Karpas-422 (cell line): ENCODE measurements at regions not wholly inside any gene's neighbourhood (a gene's known extent, or its start where the extent isn't known, plus 50 kb on each side); places are given as distances from the start of the nearest gene placed in this dataset.
"Not testable (repeated sequence)": the region's sequence is repeated elsewhere in the genome, so short reads cannot be mapped to it uniquely, and the experiment has no call there.

ENCODE experiments used
- DNase-seq: peaks from one replicate; pipeline ENCODE4 v3.0.0-alpha.2; 2015
- H2AFZ ChIP-seq: fragments of 200-600 bp; sonication (generic); 2 replicates; pipeline ENCODE4 v1.6.1; 2014; ENCODE audit warnings: antibody characterized with exemption, low read length, mixed read lengths
- H3K27ac ChIP-seq: fragments of 200-600 bp; sonication (generic); 2 replicates; pipeline ENCODE4 v1.5.1; 2014; ENCODE audit warnings: mild to moderate bottlenecking, low read length, moderate library complexity
- H3K27me3 ChIP-seq: fragments of 200-600 bp; sonication (generic); 2 replicates; pipeline ENCODE4 v1.6.1; 2014; ENCODE audit warnings: low read length, mixed read lengths
- H3K36me3 ChIP-seq: fragments of 200-600 bp; sonication (generic); 2 replicates; pipeline ENCODE4 v1.6.1; 2014; ENCODE audit warnings: low read length, mixed read lengths; ENCODE audit not compliant: insufficient read depth
- H3K4me1 ChIP-seq: fragments of 200-600 bp; sonication (generic); 2 replicates; pipeline ENCODE4 v1.6.1; 2014; ENCODE audit warnings: mild to moderate bottlenecking, low read length, mixed read lengths
- H3K4me2 ChIP-seq: fragments of 200-600 bp; sonication (generic); 2 replicates; pipeline ENCODE4 v1.6.1; 2014; ENCODE audit warnings: low read length, low read depth, mild to moderate bottlenecking; ENCODE audit not compliant: poor library complexity, severe bottlenecking
- H3K4me3 ChIP-seq: fragments of 200-600 bp; sonication (generic); 2 replicates; pipeline ENCODE4 v1.5.1; 2014; ENCODE audit warnings: mild to moderate bottlenecking, antibody characterized with exemption, low read length, mixed read lengths
- H3K79me2 ChIP-seq: fragments of 200-600 bp; sonication (generic); 2 replicates; pipeline ENCODE4 v1.6.1; 2014; ENCODE audit warnings: mild to moderate bottlenecking, low read length, mixed read lengths
- H3K9ac ChIP-seq: fragments of 200-600 bp; sonication (generic); 2 replicates; pipeline ENCODE4 v1.6.0; 2014; ENCODE audit warnings: low read length
- H3K9me2 ChIP-seq: fragments of 200-600 bp; sonication (generic), shearing (Covaris generic); replicated peaks from 2 replicates; pipeline ENCODE4 v1.6.0; 2014; ENCODE audit warnings: mild to moderate bottlenecking, low read length, moderate library complexity; ENCODE audit not compliant: insufficient read depth
- H3K9me3 ChIP-seq: fragments of 300-700, 200-600 bp; sonication (generic); 2 replicates; pipeline ENCODE4 v1.6.1; 2014; ENCODE audit warnings: low read length, mixed read lengths
- H4K20me1 ChIP-seq: fragments of 200-600 bp; sonication (generic); 2 replicates; pipeline ENCODE4 v1.6.1; 2014; ENCODE audit warnings: mild to moderate bottlenecking, antibody characterized with exemption, low read length, low read depth; ENCODE audit not compliant: insufficient read depth

DNA sequence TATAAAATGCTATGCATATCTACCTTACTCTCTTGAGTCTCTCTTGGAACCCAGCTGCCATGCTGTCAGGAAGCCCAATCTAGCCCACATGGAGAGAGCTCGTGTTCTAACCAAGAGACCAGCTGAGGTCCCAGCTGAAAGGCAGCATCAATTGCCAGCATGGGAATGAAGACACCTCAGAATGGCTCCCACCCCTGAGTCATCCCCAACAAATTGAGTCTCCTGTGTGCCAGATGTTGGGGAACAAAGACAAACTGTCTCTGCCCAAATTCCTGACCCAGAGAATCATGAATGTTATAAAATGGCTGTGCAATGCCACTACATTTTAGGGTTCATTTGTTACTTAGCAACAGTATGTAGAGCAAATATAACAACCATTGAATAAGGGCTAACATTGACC, 105.2 kb upstream of the STX18 start:
- Histone ChIP-seq H3K79me2 (no peaks in the 10 kb centered on the region), H3K9me3 (no peaks in the 10 kb centered on the region), H3K27me3 (no peaks in the 10 kb centered on the region), H3K27ac (no peak overlapping the region), H3K36me3 (no peaks in the 10 kb centered on the region), H2AFZ (no peak overlapping the region), H4K20me1 (no peaks in the 10 kb centered on the region), H3K4me3 (no peak overlapping the region), H3K4me2 (no peak overlapping the region), H3K9ac (no peak overlapping the region), H3K4me1 (no peaks in the 10 kb centered on the region), H3K9me2 (no peaks in the 10 kb centered on the region)
- no peak for DNase-seq

DNA sequence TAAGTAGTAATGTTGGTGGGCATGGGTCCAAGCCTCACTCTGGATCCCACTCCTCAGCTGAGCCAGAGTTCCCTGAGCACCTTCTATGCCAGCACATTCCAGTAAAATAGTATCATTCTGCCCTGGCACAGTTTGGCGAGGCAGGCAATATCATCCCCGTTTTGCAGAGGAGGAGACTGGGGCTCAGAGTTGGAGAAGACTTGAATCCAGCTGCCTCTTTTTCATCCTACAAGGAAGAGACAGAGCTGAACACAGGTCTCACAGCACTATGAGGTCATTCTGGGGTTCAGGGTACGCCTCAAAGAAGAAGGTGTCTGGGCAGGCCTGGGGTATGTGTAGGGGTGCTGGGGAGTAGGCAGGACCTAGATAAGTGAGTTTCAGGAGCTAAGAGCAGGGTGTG, 103.9 kb upstream of the STX18 start:
- Histone ChIP-seq H3K79me2 (no peaks in the 10 kb centered on the region), H3K4me1 (no peaks in the 10 kb centered on the region)

DNA sequence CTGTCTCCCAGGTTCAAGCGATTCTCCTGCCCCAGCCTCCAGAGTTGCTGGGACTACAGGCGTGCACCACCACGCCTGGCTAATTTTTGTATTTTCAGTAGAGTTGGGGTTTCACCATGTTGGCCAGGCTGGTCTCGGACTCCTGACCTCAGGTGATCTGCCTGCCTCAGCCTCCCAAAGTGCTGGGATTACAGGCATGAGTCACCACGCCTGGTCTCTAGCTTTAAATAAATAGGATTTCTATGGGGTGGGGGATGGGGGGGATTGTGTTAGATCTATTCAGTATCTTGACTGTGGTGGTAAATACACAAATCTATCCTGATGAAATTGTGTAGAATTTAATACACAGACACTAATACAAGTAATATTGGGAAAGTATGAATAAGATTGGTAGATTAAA, 102.4 kb upstream of the STX18 start:
- not testable (repeated sequence) for H3K27ac ChIP-seq, H3K9me3 ChIP-seq, H4K20me1 ChIP-seq, H3K4me2 ChIP-seq, H3K79me2 ChIP-seq, H3K4me1 ChIP-seq, H3K9ac ChIP-seq, H3K9me2 ChIP-seq, H3K27me3 ChIP-seq, DNase-seq, H3K36me3 ChIP-seq, H3K4me3 ChIP-seq, H2AFZ ChIP-seq

More for the DNA sequence above, 103.9 kb upstream of the STX18 start:
- H3K27ac ChIP-seq, result no peak overlapping the region
- H3K9me3 ChIP-seq, result no peaks in the 10 kb centered on the region
- no peaks in the 10 kb centered on the region for H3K9me2 ChIP-seq
- H3K4me3 ChIP-seq, result no peak overlapping the region
- no peaks in the 10 kb centered on the region for H3K36me3 ChIP-seq
- H4K20me1 ChIP-seq, result no peaks in the 10 kb centered on the region
- no peak for DNase-seq
- H3K9ac ChIP-seq, result no peak overlapping the region
- H2AFZ ChIP-seq, result no peak overlapping the region
- no peaks in the 10 kb centered on the region for H3K27me3 ChIP-seq
- no peak overlapping the region for H3K4me2 ChIP-seq

DNA sequence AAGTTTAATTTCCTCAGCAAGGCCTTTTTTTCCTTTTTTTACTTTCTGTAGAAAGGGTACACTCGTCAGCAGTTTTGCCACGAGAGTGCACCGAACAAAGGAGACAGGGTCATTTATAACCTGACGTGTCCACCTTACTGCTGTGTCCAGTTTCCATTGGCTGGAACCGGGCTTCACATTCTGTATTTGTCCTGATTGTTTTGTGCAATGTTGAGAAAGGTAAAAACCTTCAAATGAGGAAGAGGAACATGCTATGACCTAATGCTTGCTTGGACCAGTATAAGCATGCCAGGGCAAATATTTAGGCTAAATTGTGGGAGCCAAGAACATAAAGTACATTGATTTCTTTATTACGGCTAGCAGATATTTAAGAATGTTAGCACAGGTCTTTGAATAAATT, 101.9 kb upstream of the STX18 start:
- H3K4me3 ChIP-seq, H3K27ac ChIP-seq, H3K79me2 ChIP-seq, H3K9ac ChIP-seq, H3K4me2 ChIP-seq, DNase-seq, H2AFZ ChIP-seq, H3K4me1 ChIP-seq, H3K27me3 ChIP-seq, H3K9me2 ChIP-seq, H4K20me1 ChIP-seq, H3K36me3 ChIP-seq, H3K9me3 ChIP-seq: not testable (repeated sequence)

DNA sequence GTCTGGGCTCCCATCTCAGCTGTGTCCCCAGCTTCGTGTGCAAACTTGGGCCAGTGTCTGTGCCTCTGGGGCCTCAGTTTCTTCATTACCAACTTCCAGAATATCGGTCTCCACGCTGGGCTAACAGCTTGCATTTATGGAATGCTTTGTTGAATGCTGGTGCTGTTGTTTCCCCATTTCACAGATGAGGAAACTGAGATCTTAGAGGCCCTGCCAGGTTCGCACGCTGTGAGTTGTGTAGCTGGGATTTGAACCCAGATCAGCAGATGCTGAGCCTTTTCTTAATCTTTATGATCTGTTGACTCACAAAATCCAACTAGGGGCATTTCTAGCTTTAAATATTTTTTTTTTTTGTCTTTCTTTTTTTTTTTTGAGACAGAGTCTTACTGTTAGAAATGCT, 101.5 kb upstream of the STX18 start:
- no peak overlapping the region for H3K9ac ChIP-seq

DNA sequence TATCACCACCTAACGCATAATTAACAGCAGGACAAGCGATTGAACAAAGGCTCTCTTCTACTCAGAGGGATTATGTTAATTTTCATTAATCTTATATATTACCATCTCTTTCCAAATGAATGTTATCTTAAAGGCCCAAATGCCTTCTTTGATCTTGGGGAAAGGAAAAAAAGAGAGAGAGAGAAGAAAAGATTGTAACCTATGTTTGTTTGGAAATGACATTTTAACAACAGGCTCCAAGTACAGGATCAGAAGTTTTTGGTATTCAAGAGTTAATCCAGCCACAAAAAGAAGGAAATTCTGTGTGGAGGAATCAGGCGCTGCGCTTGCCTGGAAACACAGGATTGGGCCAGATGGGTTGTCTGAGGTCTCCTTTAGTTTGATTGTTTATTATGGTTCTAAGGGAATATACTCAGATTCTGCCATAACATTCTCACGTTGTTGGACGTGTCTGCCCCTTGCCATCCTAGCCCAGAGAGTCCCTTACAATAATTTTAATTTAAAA, 100.7 kb upstream of the STX18 start:
- no peaks in the 10 kb centered on the region for H3K27me3 ChIP-seq
- no peaks in the 10 kb centered on the region for H3K36me3 ChIP-seq

More for the DNA sequence above, 101.5 kb upstream of the STX18 start:
- Histone ChIP-seq H3K4me2 (no peak overlapping the region), H3K36me3 (no peaks in the 10 kb centered on the region), H3K4me1 (no peaks in the 10 kb centered on the region), H3K79me2 (no peaks in the 10 kb centered on the region), H3K4me3 (no peak overlapping the region), H3K27me3 (no peaks in the 10 kb centered on the region), H4K20me1 (no peaks in the 10 kb centered on the region), H3K9me3 (no peaks in the 10 kb centered on the region), H3K27ac (no peak overlapping the region), H3K9me2 (no peaks in the 10 kb centered on the region), H2AFZ (no peak overlapping the region)
- no peak for DNase-seq

DNA sequence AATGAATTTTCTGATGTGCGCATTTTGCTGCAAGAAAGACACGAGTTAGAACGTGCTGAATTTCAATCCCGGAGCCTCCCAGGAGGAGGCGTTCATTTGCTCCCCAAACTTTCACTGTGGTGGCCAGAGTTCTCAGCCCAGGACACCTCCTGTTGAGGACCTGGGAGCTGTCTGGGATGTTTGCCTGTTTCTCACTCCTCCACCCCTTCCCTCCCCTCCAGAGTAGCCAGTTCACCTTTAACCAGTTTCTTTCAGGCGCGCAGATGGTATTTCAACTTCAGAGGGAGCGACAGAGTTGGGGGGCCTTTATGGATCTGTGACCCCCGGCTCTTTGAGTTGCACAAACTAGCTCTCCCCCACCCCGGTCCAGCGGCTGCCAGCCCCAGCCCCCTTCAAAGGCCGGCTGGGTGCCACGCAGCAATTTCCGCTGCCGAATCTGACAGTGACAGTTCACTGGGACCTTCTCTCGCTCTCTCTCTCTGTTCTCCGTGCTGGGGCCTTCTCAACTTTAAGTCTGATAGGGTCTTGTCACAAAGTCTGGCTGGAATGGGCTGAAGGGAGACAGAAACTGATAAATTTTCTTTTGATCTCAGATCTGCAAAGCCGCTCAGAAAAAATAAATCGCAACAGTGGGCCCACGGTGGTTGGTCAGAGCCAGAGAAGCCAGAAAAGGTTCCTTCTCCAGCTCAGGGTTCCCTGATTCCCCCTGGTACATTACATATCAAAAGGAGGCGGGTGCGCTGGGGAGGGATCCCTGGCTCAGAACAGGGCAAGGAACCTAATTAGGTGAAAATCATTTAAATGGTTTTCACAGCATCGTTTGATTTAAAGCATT, 100.0 kb upstream of the STX18 start:
- H3K9me2 ChIP-seq, result no peaks in the 10 kb centered on the region
- H3K4me3 ChIP-seq, result no peak overlapping the region
- H3K4me1 ChIP-seq, result no peaks in the 10 kb centered on the region
- no peaks in the 10 kb centered on the region for H3K27me3 ChIP-seq
- H3K9ac ChIP-seq, result no peak overlapping the region
- H3K79me2 ChIP-seq, result no peaks in the 10 kb centered on the region
- no peaks in the 10 kb centered on the region for H3K36me3 ChIP-seq
- no peaks in the 10 kb centered on the region for H4K20me1 ChIP-seq
- no peak for DNase-seq
- no peak overlapping the region for H2AFZ ChIP-seq
- no peak overlapping the region for H3K4me2 ChIP-seq
- no peak overlapping the region for H3K27ac ChIP-seq
- no peaks in the 10 kb centered on the region for H3K9me3 ChIP-seq

More for the DNA sequence above, 100.7 kb upstream of the STX18 start:
- DNase-seq, result no peak
- Histone ChIP-seq H3K9me3 (no peaks in the 10 kb centered on the region), H4K20me1 (no peaks in the 10 kb centered on the region), H2AFZ (no peak overlapping the region), H3K4me1 (no peaks in the 10 kb centered on the region), H3K4me3 (no peak overlapping the region), H3K79me2 (no peaks in the 10 kb centered on the region), H3K9ac (no peak overlapping the region), H3K9me2 (no peaks in the 10 kb centered on the region), H3K27ac (no peak overlapping the region), H3K4me2 (no peak overlapping the region)

DNA sequence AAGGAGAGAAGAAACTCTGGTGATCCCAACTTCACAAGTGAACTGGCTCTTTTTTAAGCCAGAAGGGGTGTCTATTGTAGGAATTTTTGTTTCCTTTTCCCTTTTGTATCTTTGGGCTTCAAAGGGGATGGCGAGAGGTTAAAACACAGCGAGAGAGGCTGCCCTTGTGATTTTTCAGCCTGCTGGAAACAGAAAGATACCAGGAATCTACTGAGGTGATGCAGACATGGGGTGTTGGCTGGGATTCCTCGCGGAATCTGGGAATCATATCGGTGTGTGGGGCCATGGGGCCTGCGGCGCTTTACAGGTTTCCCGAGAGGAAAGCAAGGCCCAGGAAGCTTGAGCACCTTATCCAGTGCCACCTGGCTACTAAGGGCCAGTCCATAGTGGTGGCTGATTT, 99.4 kb upstream of the STX18 start:
- Histone ChIP-seq H3K4me3 (no peak overlapping the region), H3K27ac (no peak overlapping the region), H3K79me2 (no peaks in the 10 kb centered on the region), H3K4me1 (no peaks in the 10 kb centered on the region), H2AFZ (no peak overlapping the region), H3K4me2 (no peak overlapping the region), H3K27me3 (no peaks in the 10 kb centered on the region), H4K20me1 (no peaks in the 10 kb centered on the region), H3K9me2 (no peaks in the 10 kb centered on the region), H3K9ac (no peak overlapping the region), H3K36me3 (no peaks in the 10 kb centered on the region), H3K9me3 (no peaks in the 10 kb centered on the region)
- no peak for DNase-seq
